Nephron progenitor cell (in vitro differentiated cells): ENCODE measurements at regions not wholly inside any gene's neighbourhood (a gene's known extent, or its start where the extent isn't known, plus 50 kb on each side); places are given as distances from the start of the nearest gene placed in this dataset.

Experiments
- DNase-seq: peaks from one replicate; pipeline ENCODE4 v3.0.0; 2021
- H3K27ac Mint-ChIP-seq: 2 replicates; pipeline ENCODE4 v1.8.0; 2021; ENCODE audit warnings: mild to moderate bottlenecking, moderate library complexity, mixed read lengths
- H3K27me3 Mint-ChIP-seq: 2 replicates; pipeline ENCODE4 v1.8.0; 2021; ENCODE audit warnings: mild to moderate bottlenecking, low read depth, mixed read lengths; ENCODE audit not compliant: poor library complexity
- H3K36me3 Mint-ChIP-seq: 2 replicates; pipeline ENCODE4 v1.8.0; 2021; ENCODE audit warnings: low read depth, mixed read lengths
- H3K4me1 Mint-ChIP-seq: 2 replicates; pipeline ENCODE4 v1.8.0; 2021; ENCODE audit warnings: mixed read lengths
- H3K4me3 Mint-ChIP-seq: 2 replicates; pipeline ENCODE4 v1.8.0; 2021; ENCODE audit warnings: mild to moderate bottlenecking, moderate library complexity, mixed read lengths
- H3K9me3 Mint-ChIP-seq: 2 replicates; pipeline ENCODE4 v1.8.0; 2021; ENCODE audit warnings: mild to moderate bottlenecking, moderate library complexity, mixed read lengths
- CTCF ChIP-seq: fragments of 200-600 bp; sonication (generic); IDR thresholded peaks from 2 replicates; pipeline ENCODE4 v1.5.0; 2021; ENCODE audit warnings: antibody characterized with exemption

GRCh38 chr10:2987185-2987768, 80.1 kb upstream of the PFKP start:
- TF ChIP-seq CTCF, result no peak
- Mint-ChIP-seq H3K27me3 (peaks cover 17% of the 10 kb centered on the region), H3K27ac (no peak overlapping the region), H3K4me3 (no peak overlapping the region), H3K36me3 (no peaks in the 10 kb centered on the region), H3K9me3 (peaks cover 14% of the 10 kb centered on the region), H3K4me1 (peaks cover 34% of the 10 kb centered on the region)
- DNase-seq, result no peak

GRCh38 chr10:2986391-2986801, 81.0 kb upstream of the PFKP start:
- DNase-seq, result no peak
- no peak for TF ChIP-seq CTCF
- peaks cover 20% of the 10 kb centered on the region for H3K27me3 Mint-ChIP-seq
- H3K4me3 Mint-ChIP-seq, result no peak overlapping the region
- H3K36me3 Mint-ChIP-seq, result no peaks in the 10 kb centered on the region
- H3K9me3 Mint-ChIP-seq, result peaks cover 14% of the 10 kb centered on the region
- H3K4me1 Mint-ChIP-seq, result peaks cover 25% of the 10 kb centered on the region
- no peak overlapping the region for H3K27ac Mint-ChIP-seq

- Mint-ChIP-seq H3K9me3 (peaks cover 14% of the 10 kb centered on the region), H3K4me3 (no peak overlapping the region), H3K27me3 (peaks cover 21% of the 10 kb centered on the region), H3K27ac (no peak overlapping the region), H3K4me1 (peaks cover 25% of the 10 kb centered on the region), H3K36me3 (no peaks in the 10 kb centered on the region)
- no peak for TF ChIP-seq CTCF
- no peak for DNase-seq
Observed at GRCh38 chr10:2985729-2986232, 81.6 kb upstream of the PFKP start.

- no peak overlapping the region for H3K4me3 Mint-ChIP-seq
- H3K36me3 Mint-ChIP-seq, result no peaks in the 10 kb centered on the region
- peaks cover 34% of the 10 kb centered on the region for H3K4me1 Mint-ChIP-seq
- no peak for TF ChIP-seq CTCF
- H3K9me3 Mint-ChIP-seq, result peaks cover 12% of the 10 kb centered on the region
- peaks cover 24% of the 10 kb centered on the region for H3K27me3 Mint-ChIP-seq
- H3K27ac Mint-ChIP-seq, result no peak overlapping the region
- DNase-seq, result no peak
Observed at GRCh38 chr10:2984682-2985081, 82.7 kb upstream of the PFKP start.

GRCh38 chr10:2982146-2982545, 85.2 kb upstream of the PFKP start:
- Mint-ChIP-seq H3K9me3 (no peaks in the 10 kb centered on the region), H3K4me3 (no peak overlapping the region), H3K27me3 (peaks cover 16% of the 10 kb centered on the region), H3K36me3 (no peaks in the 10 kb centered on the region), H3K27ac (no peak overlapping the region), H3K4me1 (peaks cover 37% of the 10 kb centered on the region)
- TF ChIP-seq CTCF, result no peak
- DNase-seq, result no peak

GRCh38 chr10:2981361-2981801, 86.0 kb upstream of the PFKP start:
- no peak for DNase-seq
- H3K36me3 Mint-ChIP-seq, result no peaks in the 10 kb centered on the region
- H3K9me3 Mint-ChIP-seq, result no peaks in the 10 kb centered on the region
- H3K4me3 Mint-ChIP-seq, result no peak overlapping the region
- H3K27ac Mint-ChIP-seq, result no peak overlapping the region
- H3K4me1 Mint-ChIP-seq, result peaks cover 31% of the 10 kb centered on the region
- peaks cover 10% of the 10 kb centered on the region for H3K27me3 Mint-ChIP-seq
- TF ChIP-seq CTCF, result no peak
